Activated T-cell treated with anti-CD3 and anti-CD28 coated beads for 48 hours (primary cell): ENCODE measurements at regions not wholly inside any gene's neighbourhood (a gene's known extent, or its start where the extent isn't known, plus 50 kb on each side); places are given as distances from the start of the nearest gene placed in this dataset.
"Not testable (repeated sequence)": the region's sequence is repeated elsewhere in the genome, so short reads cannot be mapped to it uniquely, and the experiment has no call there.

Experiments used
- DNase-seq: peaks from one replicate; pipeline ENCODE4 v3.0.0-alpha.2; 2020; ENCODE audit warnings: low read depth

GRCh38 chr10:46802010-46802409 lies 109.2 kb upstream of the PTPN20 start:
- DNase-seq, result not testable (repeated sequence)

DNA sequence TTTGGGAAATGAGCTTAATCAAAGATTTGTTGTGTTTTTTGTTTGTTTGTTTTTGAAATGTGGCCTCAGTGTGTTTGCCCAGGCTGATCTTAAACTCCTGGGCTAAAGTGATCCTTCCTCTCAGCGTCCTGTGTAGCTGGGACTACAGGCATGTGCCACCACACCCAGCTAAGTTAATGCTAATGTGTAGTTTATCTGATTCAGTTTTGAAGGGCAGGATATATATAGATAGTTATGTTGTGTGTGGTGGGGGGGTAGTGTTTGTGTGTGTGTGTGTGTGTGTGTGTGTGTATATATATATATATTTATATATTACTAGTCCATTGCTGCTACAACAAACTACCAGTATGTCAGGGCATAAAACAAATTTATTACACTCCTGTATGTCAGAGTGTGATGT lies 108.1 kb upstream of the PTPN20 start:
- DNase-seq, result not testable (repeated sequence)

DNA sequence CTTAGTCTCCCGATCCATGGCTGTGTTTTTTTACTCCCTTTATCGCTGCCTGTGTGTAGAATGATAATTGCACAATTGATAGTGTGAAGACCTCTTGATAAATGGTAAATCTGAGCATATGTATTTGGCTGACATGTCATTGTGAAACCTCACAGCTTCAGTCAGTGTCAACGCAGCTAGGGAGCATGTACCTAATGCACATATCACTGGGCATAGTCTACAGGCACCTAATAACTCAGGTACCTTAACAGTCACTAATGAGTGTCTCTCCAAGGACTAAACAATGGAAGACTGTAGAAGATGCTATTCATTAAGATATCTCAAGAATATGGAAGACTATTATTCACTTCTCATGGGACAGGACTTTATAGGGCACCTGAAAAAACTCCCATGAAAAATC lies 101.0 kb upstream of the PTPN20 start:
- DNase-seq, result not testable (repeated sequence)

GRCh38 chr10:46816126-46816525 lies 95.1 kb upstream of the PTPN20 start:
- not testable (repeated sequence) for DNase-seq

- not testable (repeated sequence) for DNase-seq
Observed at GRCh38 chr10:46840393-46841050, 70.7 kb upstream of the PTPN20 start.

- DNase-seq, result not testable (repeated sequence)
Observed at GRCh38 chr10:46841051-46841593, 70.1 kb upstream of the PTPN20 start.

DNA sequence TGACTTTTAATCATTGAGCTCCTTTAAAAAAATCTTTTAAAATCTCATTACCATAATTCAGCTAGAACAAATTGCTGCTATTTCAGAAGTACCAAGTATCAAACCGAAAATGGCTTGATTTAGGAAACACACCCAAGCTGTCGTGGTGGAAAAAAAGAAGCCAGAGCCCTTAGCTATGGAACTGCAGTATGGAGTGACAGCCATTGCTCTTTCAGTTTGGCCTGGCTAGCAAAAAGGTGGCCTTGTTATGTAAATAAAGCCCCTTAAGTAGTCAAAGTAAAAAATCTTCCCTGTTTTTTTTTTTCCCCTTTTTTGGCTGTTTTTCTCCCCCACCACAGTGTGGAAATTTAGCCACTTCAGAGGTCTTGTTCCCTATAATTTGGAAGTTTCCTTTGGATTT lies 66.0 kb upstream of the PTPN20 start:
- not testable (repeated sequence) for DNase-seq

DNA sequence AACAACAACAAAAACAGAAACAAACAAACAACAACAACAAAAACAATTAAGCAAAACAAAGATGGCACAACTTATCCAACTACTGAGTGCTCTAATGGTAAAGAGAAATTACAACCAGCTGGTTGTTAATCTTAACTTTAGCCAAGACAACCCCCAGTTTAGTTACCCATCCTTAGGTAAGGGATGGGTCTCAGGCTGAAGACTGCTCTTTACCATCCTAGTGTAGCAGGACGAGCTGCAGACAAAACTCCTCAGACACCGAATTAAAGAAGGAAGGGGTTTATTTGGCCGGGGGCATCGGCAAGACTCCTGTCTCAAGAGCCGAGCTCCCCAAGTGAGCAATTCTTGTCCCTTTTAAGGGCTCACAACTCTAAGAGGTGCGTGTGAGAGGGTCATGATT lies 65.6 kb upstream of the PTPN20 start:
- not testable (repeated sequence) for DNase-seq

GRCh38 chr10:46860753-46861152 lies 50.5 kb upstream of the PTPN20 start:
- DNase-seq, result not testable (repeated sequence)
